HL-60 (cell line): ENCODE measurements at regions not wholly inside any gene's neighbourhood (a gene's known extent, or its start where the extent isn't known, plus 50 kb on each side); places are given as distances from the start of the nearest gene placed in this dataset.

ENCODE experiments used
- GABPA ChIP-seq: IDR thresholded peaks from 2 replicates; pipeline ENCODE4 v1.6.1; 2012; ENCODE audit warnings: low read depth
- POLR2AphosphoS5 ChIP-seq: IDR thresholded peaks from 2 replicates; pipeline ENCODE4 v1.6.1; 2012; ENCODE audit warnings: low read depth
- TF ChIP-seq, protein P1 (sequence below): IDR thresholded peaks from one replicate; pipeline ENCODE4 v1.5.1; 2011; ENCODE audit warnings: low read length, control low read depth, inconsistent platforms; ENCODE audit not compliant: insufficient read depth

DNA sequence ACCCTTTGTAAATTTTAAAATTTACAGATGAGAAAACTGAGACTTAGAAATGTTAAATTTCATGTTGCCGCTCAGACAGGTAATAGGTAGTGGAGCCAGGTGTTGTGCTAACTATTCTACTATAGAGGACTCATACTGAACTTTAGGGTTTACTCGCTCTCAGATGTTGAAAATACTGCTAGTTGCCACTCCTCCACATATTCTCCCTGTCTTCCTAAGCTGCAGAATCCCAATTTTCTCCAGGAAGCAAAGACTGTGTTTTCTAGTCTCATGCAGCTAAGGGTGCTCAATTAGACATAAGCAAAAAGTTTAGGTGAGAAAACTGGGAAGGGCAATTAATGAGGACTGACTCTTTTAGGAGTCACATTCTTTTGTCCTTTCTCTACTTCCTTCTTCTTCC lies 612.3 kb downstream of the KCNH5 start:
- TF ChIP-seq GABPA (no peak), POLR2AphosphoS5 (no peak)
- TF ChIP-seq, protein P1, sequence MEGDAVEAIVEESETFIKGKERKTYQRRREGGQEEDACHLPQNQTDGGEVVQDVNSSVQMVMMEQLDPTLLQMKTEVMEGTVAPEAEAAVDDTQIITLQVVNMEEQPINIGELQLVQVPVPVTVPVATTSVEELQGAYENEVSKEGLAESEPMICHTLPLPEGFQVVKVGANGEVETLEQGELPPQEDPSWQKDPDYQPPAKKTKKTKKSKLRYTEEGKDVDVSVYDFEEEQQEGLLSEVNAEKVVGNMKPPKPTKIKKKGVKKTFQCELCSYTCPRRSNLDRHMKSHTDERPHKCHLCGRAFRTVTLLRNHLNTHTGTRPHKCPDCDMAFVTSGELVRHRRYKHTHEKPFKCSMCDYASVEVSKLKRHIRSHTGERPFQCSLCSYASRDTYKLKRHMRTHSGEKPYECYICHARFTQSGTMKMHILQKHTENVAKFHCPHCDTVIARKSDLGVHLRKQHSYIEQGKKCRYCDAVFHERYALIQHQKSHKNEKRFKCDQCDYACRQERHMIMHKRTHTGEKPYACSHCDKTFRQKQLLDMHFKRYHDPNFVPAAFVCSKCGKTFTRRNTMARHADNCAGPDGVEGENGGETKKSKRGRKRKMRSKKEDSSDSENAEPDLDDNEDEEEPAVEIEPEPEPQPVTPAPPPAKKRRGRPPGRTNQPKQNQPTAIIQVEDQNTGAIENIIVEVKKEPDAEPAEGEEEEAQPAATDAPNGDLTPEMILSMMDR = no peak
